HG03460 (cell line): ENCODE measurements at regions not wholly inside any gene's neighbourhood (a gene's known extent, or its start where the extent isn't known, plus 50 kb on each side); places are given as distances from the start of the nearest gene placed in this dataset.
"Not testable (repeated sequence)": the region's sequence is repeated elsewhere in the genome, so short reads cannot be mapped to it uniquely, and the experiment has no call there.

Source experiments
- ATAC-seq: cut with Tn5 transposase; IDR thresholded peaks from one replicate; pipeline ENCODE4 v1.9.1; 2021; ENCODE audit not compliant: unreplicated experiment

DNA sequence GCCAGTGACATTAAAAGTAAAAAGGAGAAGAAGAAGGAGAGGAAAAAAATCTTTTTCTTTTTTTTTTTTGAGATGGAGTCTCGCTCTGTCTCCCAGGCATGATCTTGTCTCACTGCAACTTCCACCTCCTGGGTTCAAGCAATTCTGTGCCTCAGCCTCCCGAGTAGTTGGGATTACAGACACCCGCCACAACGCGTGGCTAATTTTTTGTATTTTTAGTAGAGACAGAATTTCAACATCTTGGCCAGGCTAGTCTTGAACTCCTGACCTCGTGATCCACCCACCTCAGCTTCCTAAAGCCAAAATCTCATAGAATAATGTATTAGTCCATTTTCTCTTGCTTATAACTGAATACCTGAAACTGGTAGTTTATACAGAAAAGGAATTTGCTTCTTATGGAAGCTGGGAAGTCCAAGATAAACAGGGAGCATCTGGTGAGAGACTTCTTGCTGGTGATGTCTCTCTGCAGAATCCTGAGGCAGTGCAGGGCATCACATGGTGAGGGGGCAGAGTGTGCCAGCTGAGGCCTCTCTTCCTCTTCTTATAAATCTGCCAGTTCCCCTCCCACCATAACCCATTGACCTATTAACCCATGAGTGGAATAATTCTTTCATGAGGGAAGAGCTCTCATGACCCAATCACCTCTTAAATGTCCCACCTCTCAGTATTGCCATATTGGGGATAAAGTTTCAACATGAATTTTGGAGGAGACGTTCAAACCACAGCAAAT lies 466.3 kb downstream of the GADD45G start:
- ATAC-seq: no peak

DNA sequence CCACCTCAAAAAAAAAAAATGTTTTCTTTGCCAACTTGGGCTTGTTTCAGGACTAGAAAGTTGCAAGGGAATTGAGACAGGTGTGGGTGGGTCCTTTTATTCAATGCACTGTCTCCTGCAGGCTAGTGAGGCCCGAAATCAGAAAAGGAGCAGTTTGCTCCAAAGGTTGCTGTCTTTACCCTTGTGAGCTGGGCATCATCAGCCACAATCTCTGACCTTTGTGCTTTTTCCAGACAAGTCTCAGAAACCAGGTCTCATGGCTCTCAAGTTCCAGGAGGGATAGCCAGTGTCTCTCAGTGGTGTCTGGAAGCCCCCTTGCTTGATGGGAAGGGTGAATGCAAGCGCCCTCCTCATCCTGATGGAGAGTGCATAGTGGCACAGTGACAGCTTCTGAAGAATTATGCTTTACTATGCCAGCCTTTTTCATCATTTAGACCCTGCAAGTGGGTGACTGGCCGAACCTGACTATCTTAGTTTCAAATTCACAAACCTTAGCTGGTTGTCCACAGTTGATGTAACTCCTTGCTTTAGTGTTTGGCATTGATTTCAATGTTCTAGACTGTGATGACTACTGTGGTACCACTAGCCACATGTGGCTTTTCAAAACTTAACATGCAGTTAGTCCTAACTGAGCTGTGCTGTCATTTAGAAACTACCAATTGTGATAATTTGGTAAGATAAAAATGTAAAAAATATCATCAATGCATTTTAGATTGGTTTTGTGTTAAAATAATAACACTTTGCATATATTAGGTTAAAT lies 468.6 kb downstream of the GADD45G start:
- no peak for ATAC-seq

DNA sequence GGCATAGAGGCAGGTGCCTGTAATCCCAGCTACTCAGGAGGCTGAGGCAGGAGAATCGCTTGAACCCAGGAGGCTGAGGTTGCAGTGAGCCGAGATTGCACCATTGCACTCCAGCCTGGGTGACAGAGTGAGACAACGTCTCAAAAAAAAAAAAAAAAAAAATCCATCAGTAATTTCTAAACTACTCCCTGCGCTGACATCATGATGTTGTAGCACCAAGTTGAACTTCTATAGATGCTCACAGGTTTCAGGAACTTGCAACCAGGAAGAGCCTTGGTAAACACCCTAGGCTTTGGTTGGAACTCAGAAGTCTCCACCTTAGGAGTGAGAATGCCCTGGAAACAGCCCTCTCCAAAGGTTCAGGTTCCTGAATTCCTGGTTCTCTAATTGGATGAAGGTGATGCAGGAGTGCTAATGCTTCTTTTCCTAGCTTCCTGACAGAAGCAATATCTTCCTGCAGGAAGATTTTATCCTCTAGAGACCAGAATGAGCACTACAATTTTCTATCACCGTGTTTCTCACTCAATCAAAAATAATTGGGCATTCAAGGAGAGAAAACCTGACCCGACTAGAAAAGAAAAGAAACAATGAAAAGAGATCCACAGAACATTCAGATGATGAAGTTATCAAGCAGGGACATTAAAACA lies 469.6 kb downstream of the GADD45G start:
- ATAC-seq: no peak

DNA sequence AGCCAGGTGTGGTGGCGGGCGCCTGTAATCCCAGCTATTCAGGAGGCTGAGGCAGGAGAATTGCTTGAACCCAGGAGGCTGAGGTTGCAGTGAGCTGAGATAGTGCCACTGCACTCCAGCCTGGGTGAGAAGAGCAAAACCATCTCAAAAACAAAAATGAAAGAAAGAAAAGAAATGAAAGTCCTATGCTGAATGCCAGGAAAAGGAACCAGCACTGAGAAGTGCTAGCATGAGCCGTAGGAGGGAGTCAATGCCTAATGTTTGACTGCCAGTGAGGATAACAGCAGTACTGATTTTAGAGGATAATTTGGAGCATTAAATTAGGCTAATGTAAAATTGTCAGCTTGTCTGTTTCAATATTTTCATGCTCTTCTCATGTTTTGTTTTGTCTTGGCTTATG lies 472.8 kb downstream of the GADD45G start:
- not testable (repeated sequence) for ATAC-seq

DNA sequence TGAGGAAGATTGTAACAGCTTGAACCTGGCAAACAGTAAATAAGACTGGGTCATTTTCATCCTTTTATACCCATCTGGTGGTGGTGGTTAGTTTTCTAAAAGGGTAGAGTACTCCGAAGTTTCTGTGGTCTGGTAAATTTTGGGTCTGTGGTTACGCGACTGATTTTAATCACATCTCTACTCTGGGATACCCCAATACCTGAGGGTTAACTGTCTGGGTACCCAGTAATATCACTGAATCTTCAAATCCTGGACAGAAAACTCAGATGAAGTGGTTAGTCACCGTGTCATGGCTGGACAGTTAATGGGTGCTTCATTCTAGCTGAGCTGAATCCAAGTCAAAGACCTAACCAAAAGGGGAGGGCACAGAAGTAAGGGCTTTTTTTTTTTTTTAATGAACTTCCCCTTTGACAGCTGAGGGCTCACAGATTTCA lies 474.2 kb downstream of the GADD45G start:
- no peak for ATAC-seq

DNA sequence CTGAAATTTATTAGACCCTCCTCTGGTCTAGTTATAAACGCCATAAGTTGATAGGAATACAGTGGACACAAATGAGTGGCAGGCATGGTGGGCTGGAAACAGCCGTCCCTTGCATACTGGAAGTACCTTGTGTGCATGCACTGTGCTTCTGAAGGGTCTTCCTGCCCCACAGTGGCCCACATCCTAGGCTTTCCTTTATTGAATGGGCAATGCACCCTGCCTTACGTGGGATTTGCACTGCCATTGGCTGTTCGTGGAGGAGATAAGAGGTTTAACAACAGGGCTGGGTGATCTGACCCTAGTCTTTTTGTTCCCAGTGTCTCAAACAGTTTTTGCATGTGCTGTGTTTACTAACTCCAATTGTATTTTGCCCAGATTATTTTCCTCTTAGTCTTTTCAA lies 480.8 kb downstream of the GADD45G start:
- no peak for ATAC-seq

DNA sequence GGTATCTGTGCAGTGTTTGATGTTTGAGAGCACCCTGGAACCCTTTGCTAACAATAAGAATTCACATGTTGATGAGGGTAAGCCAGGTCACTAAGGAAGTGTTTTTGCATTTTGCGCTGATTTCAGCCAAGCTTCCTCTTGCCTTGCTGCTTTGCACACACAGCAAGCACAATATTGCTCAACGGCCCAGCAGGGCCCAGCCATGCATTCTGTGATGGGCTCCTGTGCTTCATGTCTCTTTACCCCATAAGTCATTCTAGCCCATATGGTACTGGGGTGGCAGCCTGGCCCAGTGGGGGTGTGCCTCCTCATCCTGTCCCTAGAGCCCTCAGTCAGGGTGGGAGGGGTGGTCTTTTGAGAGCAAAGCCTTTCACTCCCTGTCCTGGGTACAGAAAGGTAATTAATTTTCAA lies 481.3 kb downstream of the GADD45G start:
- no peak for ATAC-seq

DNA sequence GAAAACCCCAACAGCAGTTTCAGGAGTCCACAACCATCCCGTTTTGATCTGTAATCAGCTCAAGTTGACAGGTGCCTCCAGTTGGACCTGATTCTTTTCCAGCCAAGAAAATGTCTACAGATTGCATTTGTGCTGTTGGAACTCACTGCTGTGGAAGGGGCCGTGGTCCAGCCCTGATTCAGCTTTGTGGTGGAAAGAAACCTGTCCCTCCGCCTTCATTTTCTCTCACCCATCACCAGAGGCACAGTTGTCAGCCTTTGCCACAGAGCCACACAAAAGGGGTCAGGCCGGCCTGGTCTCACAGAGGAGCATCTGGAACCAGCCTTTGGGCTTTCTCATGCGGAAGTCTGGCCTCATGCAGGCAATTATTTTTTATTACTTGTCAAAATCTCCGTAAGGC lies 483.6 kb downstream of the GADD45G start:
- no peak for ATAC-seq

DNA sequence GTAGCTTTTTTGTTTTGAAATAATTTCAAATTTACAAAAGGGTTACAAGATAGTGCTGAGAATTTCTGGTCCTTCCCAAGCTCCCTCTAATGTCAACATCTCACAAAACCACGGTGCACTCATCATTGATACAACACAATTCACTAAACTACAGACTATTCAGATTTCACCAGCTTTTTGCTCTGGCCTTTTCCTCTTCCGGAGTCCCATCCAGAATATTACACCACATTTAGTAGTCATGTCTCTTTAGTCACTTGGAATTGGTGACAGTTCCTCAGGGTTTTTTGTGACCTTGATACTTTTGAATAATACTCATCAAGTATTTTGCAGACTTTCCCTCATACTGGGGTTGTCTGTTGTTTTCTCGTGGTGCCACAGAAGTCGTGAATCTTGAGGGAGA lies 484.0 kb downstream of the GADD45G start:
- no peak for ATAC-seq

DNA sequence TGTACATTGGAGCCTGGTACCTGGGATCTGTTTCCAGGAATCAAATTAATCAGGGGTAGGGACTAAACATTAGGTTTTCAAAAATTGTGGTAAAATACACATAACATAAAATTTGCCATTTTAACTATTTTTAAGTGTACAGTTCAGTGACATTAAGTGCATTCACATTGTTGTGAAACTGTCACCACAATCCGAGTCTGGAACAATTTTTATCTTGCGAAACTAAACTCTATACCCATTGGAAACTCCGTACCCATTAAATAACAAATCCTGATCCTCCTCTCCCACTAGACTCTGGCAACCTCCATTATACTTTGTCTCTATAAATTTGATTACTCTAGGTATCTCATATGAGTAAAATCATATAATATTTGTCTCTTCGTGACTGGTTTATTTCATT lies 486.2 kb downstream of the GADD45G start:
- ATAC-seq: no peak

DNA sequence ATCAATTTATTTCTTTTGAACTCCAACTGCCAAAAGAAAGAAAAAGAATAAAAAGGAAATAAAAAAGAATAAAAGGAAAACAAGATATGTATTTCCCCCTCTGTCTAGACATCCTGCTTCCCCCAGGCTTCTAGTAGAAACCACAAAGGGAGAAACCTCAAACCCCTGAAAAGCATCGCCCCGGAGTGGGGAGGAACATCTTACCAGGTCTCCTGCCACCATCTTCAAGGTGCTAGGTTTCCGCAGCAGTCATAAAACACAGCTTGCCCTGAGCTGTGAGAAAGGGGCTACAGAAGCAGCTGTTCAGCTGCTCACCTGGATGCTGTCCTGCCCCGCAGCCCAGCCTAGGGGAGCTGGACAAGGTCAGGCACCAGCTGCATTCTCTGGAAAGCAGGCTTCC lies 487.7 kb downstream of the GADD45G start:
- ATAC-seq: no peak

DNA sequence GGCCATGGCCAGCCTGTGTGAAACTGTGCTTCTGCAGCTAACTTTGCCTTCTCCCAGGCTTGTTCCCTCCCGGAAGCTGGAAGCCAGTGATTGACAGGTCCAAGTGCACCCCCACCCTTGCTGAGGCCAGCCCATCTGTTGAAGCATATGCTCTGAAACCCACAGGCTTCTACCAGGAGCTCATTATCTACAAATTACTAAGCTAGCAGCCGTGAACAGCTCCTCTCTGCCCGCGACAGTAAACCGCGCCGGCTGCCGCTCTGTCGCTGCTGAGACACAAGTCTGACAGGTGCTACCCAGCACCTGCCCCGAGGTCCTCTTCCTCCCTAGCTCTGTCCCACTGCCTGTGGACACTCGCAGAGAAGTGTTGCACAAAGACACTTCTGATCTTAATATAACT lies 490.9 kb downstream of the GADD45G start:
- ATAC-seq: no peak

DNA sequence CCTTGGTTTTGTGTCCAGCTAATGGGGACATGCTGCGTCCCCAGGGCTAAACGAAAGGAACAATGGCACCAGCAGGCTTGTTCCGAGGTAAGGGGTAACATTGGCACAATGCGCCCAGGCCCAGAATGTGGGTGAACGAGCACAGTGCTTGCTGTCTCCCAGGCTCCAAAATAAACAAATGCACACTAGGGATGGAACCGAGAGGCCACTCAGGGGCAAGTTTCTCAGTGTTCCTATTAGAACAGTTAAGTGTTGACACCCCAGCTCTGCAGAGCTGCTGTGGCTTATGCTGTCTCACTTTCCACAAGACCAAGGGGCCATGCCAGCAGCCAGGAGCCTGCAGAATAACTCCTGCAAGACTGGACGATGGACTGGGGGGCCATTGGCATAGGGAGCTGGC lies 492.4 kb downstream of the GADD45G start:
- no peak for ATAC-seq

DNA sequence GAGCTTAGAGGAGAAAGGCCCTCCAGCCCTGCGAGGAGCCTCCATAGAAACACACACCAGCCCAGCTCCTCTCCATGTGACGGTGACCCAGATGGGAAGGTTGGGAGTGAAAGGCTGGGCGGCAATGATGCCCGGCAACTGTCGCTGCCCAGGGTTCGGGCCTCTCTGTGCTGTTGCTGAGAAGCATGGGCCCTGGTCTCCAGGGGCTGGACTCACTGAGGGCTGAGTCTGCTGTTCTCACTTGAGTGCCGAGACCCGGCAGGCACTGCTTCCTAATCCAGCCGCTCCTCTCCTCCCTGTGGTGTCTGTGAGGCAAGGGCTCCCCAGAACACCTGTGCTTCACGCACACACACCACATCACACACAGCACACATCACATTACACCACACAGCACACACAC lies 493.6 kb downstream of the GADD45G start:
- ATAC-seq: no peak

DNA sequence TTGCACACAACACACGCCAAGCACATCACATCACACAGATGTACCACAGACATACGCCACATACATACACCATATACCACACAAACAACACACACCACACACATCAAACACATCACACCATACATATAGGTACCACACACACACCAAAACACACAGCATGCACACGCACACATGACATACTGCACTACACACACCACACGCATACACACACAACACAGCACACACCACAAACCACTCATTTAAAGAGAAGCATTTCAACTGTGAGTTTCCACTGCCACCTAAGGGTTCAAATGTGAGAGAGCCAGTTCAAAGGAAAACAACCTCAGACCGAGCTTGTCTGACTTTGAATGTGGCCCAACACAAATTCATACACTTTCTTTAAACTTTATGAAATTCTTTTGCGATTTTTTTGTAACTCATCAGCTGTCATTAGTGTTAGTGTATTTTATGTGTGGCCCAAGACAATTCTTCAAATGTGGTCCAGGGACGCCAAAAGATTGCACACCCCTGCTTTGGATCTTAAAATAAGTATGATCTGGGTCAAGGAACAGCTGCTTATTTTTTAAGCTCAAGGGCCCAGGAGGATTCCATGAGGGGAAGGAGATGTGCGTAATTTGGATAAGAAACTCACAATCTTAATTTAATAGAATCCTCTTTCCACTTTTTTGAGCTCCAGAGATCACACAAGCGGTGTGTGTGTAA lies 494.6 kb downstream of the GADD45G start:
- ATAC-seq: no peak

DNA sequence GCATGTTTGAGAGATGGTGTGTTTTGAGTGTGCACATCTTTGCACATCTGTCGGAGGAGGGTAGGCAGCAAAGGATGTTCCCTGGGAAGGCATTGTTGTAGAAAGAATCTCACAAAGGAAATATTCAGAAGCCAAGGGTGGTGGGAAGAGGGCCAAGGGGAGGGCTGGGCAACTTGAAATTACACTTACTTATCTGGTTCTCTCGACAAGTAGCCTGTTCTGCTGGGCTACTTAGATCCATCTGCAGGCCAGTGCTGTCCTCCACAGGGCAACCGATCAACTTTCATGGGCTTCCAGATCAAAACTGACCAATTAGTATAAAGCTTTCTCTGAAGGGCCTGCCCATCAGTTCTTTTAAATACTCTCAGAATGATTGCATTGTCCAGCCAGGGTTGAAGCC lies 495.2 kb downstream of the GADD45G start:
- ATAC-seq: no peak

DNA sequence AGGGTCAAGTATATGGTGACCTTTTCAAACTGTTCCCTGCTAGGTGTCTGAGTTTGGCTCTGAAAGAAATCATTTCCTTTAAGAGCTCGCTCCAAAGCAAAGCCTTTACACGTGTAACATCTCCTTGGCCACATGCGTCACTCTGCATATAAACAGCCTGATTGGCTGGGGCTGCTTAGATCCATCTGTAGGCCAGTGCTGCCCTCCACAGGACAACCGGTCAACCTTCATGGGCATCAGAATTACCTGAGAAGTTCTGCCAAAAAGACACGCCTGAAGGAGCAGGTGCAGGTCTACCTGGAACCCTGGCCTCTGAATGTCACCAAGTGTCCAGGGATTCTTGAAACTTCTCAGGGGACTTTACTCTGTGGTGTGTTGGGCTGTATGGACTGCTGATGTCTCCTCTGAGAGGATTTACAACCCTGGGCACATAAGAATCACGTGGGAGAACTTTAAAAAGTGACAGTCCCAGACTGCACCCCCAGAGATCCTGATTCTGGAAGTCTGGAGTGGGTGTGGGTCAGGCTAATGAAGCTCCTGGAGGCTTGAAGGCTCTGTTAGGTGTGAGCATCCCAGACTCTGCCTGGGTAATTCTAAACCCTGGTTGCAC lies 497.6 kb downstream of the GADD45G start:
- ATAC-seq: peak; percentile 90

DNA sequence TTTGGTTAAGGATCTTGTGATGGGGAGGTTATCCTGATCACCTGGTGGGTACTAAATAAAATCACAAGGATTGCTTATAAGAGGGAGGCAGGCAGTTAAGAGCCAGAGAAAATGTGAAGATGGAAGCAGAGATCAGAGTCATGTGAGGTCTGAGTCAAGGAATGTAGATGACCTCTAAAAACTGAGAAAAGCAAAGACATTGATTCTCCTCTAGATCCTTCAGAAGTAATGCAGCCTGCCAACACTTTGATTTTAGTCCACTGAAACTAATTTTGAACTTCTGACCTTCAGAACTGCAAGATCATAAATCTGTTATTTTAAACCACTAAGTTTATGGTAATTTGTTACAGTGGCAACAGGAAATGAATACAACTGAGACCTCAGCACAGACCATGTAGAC lies 499.0 kb downstream of the GADD45G start:
- no peak for ATAC-seq

DNA sequence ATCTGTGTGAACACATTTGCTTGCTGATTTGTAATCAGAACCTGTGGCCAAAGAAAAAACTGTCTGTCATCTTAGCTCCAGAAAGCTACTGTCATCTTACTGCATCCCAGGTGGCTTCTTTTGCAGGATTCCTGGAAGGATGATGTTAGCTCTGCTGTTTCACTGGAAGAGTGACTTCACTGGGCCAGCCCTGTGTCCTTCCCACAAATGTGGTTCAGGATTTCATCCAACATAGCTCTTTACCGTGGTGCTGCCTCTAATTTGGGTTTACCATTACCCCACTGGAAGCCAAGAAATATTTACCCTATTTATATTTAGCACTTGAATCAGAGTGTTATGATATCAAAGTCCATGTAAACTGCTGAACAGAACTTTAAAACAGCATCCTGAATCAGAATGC lies 501.0 kb downstream of the GADD45G start:
- ATAC-seq: no peak

DNA sequence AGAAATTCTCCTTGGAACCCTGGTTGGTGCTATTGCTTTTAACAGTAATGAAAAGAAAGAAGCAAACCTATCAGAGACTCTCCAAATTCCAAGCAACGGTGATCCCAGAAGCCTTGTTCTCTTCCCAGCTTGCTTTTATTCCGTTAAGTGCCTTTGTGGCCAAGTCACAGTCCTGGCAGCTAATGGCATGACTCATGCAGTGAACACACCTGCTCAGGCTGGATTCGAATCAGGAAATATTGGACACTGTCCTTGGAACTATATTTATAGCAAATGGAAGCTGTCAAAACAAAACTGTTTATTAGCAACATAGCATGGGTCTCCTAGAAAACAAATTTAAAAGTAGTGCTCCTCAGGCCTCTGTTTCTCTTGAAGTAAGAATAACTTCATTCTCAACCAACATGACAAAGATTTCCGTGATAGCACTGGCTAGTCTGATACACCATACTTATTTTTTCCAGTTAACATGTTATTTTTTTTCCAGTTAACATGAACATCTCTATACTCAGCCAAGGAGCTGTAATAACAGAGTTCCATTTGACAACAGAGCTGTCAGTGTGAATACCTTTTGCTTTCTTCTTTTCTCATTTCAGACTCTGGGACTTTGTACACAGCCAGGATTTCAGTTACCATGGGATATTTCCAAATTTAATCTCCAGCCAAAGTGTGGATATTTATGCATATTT lies 502.4 kb downstream of the GADD45G start:
- no peak for ATAC-seq
